GM12873 (cell line): ENCODE measurements at regions not wholly inside any gene's neighbourhood (a gene's known extent, or its start where the extent isn't known, plus 50 kb on each side); places are given as distances from the start of the nearest gene placed in this dataset.

Experiments
- TF ChIP-seq, protein P1 (sequence below): IDR thresholded peaks from 2 replicates; pipeline ENCODE4 v1.5.1; 2012; ENCODE audit warnings: low read depth, mild to moderate bottlenecking, moderate library complexity, low read length, control low read depth; ENCODE audit not compliant: insufficient read depth; ENCODE audit errors: missing control alignments

DNA sequence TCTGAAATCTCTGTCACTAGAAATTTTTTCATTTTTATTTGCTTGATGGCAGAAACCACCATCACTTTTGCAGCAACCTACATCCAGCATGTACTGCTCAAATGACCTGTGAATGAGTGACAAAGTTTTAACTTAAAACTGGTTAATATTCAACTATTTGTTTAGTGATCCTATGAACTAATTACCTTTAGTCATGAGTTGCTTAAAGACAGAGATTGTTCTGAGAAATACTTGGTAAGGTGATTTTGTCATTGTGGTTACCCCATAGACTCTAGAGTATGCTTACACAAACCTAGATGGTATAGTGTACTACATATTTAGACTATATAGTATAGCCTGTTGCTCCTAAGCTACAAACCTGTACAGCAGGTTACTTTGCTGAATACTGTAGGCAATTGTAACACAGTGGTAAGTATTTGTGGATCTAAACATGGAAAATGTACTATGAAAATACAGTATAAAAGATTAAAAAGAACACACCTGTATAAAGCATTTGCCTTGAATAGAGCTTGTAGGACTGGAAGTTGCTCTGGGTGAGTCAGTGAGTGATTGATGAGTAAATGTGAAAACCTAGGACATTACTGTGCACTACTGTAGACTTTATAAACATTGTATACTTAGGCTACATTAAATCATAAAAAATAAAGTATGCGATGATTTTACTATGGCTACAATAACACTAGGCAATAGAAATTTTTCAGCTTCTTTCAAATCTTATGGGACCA is 256.6 kb upstream of the PPFIA2 start:
- TF ChIP-seq, protein P1, sequence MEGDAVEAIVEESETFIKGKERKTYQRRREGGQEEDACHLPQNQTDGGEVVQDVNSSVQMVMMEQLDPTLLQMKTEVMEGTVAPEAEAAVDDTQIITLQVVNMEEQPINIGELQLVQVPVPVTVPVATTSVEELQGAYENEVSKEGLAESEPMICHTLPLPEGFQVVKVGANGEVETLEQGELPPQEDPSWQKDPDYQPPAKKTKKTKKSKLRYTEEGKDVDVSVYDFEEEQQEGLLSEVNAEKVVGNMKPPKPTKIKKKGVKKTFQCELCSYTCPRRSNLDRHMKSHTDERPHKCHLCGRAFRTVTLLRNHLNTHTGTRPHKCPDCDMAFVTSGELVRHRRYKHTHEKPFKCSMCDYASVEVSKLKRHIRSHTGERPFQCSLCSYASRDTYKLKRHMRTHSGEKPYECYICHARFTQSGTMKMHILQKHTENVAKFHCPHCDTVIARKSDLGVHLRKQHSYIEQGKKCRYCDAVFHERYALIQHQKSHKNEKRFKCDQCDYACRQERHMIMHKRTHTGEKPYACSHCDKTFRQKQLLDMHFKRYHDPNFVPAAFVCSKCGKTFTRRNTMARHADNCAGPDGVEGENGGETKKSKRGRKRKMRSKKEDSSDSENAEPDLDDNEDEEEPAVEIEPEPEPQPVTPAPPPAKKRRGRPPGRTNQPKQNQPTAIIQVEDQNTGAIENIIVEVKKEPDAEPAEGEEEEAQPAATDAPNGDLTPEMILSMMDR, result no peak

GRCh38 chr12:82012176-82012575 is 253.0 kb upstream of the PPFIA2 start:
- TF ChIP-seq, protein P1, result no peak

DNA sequence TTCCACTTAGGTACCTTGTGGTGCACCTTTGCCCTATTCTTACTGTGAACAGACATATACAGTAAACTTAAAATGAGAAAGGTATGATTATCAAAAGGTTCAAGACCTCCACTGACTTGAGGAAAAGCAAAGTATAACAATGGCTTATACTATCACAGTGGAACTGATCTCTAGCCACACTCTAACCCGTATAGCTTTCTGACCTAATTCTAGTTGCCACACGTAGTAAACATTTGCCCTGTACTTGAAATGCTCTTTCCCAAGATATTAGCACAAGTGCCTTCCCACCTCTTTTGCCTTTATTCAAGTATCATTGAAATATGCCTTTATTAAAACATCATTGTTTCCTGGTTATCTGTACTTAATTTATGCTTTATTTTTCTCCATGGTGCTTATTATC is 250.4 kb upstream of the PPFIA2 start:
- TF ChIP-seq, protein P1, result no peak

DNA sequence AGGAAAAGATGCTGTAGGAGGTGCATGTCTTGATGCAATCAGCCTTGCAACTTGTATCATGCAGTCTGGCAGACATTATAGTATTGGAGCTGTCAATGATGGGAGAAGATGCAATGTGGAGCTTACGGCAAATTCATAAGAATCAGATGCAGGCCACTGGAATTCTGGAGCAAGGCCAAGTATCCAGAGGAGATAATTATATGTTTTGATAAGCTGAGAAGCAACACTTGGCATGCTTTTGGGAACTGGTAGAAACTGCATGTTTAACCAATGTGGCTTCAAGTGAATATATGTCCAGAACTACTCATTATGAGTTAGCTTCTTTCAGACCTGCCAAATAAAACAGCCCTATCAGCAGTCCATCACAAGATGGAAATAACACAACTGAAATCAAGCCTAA is 249.1 kb upstream of the PPFIA2 start:
- TF ChIP-seq, protein P1, result no peak

DNA sequence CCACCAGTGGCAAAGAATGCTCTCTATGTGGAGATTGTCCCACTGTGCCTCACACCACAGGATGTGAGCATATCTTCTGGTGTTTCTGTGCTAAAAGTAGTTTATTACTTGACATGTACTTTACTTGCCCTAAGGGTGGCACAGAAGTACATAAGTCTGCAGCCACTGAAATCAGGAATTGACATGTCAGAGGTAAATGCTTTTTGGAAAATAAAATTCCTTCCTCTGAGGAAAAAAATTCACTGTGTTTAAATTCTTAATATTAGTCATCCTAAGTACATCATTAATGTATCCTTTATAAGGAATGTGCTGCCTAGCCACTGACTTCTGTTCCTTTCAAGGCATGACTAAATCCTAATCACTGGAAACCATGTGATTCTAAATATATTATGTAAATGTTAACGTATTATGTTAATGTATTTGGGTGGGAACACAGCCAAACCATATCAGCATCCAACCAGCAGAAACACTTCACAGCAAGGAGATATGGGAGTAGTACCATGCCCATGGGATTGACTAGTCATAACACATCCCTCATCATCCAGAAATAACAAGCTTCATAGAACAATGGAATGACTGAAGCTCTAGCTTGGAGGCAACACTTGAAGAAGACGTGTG is 239.7 kb upstream of the PPFIA2 start:
- TF ChIP-seq, protein P1, result no peak

- TF ChIP-seq, protein P1, result no peak
Measured at GRCh38 chr12:81992461-81992860, 233.3 kb upstream of the PPFIA2 start.

GRCh38 chr12:81991868-81992267 is 232.7 kb upstream of the PPFIA2 start:
- TF ChIP-seq, protein P1, result no peak
